PC-3 (cell line): ENCODE measurements at regions not wholly inside any gene's neighbourhood (a gene's known extent, or its start where the extent isn't known, plus 50 kb on each side); places are given as distances from the start of the nearest gene placed in this dataset.

Experiments used
- ATAC-seq: fragments of 200-7000 bp; cut with Tn5 transposase; 2 replicates; pipeline ENCODE4 v1.9.1; 2020; ENCODE audit warnings: mild to moderate bottlenecking, moderate library complexity
- BruUV-seq: library from RNA; stranded (reverse); fragments of 400-500 nt; replicated peaks from 2 replicates; lab custom pipeline; 2021; lab: Mats Ljungman, UMichigan
- CTCF ChIA-PET: fragments of 300-600 bp; sonication (Branson Sonifier 250); formaldehyde crosslinking; loops from one replicate; lab custom pipeline; 2022; ENCODE audit warnings: antibody characterized with exemption; lab: Charles Lee
- POLR2A ChIA-PET: fragments of 300-600 bp; sonication (Branson Sonifier 250); formaldehyde crosslinking; loops from one replicate; lab custom pipeline; 2022; ENCODE audit warnings: antibody characterized with exemption; ENCODE audit not compliant: unreplicated experiment; lab: Charles Lee
- DNase-seq: peaks from one replicate; pipeline ENCODE4 v3.0.0-alpha.2; 2015
- H2AFZ ChIP-seq: fragments of 300-600 bp; sonication (generic); 2 replicates; pipeline ENCODE4 v1.6.0; 2016; ENCODE audit warnings: antibody characterized with exemption, low read length
- H3F3A ChIP-seq: fragments of 300-600 bp; sonication (generic); one replicate; pipeline ENCODE4 v1.6.0; 2017; ENCODE audit warnings: antibody characterized with exemption, low read length, control low read depth, mild to moderate bottlenecking; ENCODE audit not compliant: unreplicated experiment
- H3K27ac ChIP-seq: fragments of 300-600 bp; sonication (generic); 2 replicates; pipeline ENCODE4 v1.5.1; 2016; ENCODE audit warnings: mild to moderate bottlenecking, low read length
- H3K27me3 ChIP-seq: fragments of 300-600 bp; sonication (generic); 2 replicates; pipeline ENCODE4 v1.6.1; 2016; ENCODE audit warnings: low read length, mixed read lengths
- H3K36me3 ChIP-seq: fragments of 300-600 bp; sonication (generic); 2 replicates; pipeline ENCODE4 v1.6.1; 2016; ENCODE audit warnings: low read depth, mixed run types, low read length, mixed read lengths
- H3K4me1 ChIP-seq: fragments of 300-600 bp; sonication (generic); 2 replicates; pipeline ENCODE4 v1.5.1; 2016; ENCODE audit warnings: low read length; ENCODE audit not compliant: insufficient read depth
- H3K4me2 ChIP-seq: fragments of 300-600 bp; sonication (generic); 2 replicates; pipeline ENCODE4 v1.6.0; 2016; ENCODE audit warnings: low read length
- H3K4me3 ChIP-seq: fragments of 300-600 bp; sonication (generic); 2 replicates; pipeline ENCODE4 v1.5.1; 2016; ENCODE audit warnings: mild to moderate bottlenecking, low read length, mixed read lengths
- H3K79me2 ChIP-seq: fragments of 300-600 bp; sonication (generic); 2 replicates; pipeline ENCODE4 v1.6.1; 2017; ENCODE audit warnings: low read length, mixed read lengths
- H3K9ac ChIP-seq: fragments of 300-600 bp; sonication (generic); 2 replicates; pipeline ENCODE4 v1.6.0; 2016; ENCODE audit warnings: mild to moderate bottlenecking, low read length
- H3K9me2 ChIP-seq: fragments of 300-600 bp; sonication (generic); replicated peaks from 2 replicates; pipeline ENCODE4 v1.6.1; 2016; ENCODE audit warnings: mixed run types, low read length, mixed read lengths
- H3K9me3 ChIP-seq: fragments of 300-600 bp; sonication (generic); 2 replicates; pipeline ENCODE4 v1.6.1; 2016; ENCODE audit warnings: low read length, mixed read lengths
- H4K20me1 ChIP-seq: fragments of 300-600 bp; sonication (generic); 2 replicates; pipeline ENCODE4 v1.6.1; 2016; ENCODE audit warnings: low read length, mixed read lengths
- CTCF ChIP-seq: fragments of 300-600 bp; sonication (generic); conservative IDR thresholded peaks from 2 replicates; pipeline ENCODE4 v1.5.1; 2017; ENCODE audit warnings: antibody characterized with exemption, low read depth, mild to moderate bottlenecking, low read length
- EZH2 ChIP-seq: fragments of 300-600 bp; sonication (generic); IDR thresholded peaks from one replicate; pipeline ENCODE4 v1.6.1; 2017; ENCODE audit warnings: antibody characterized with exemption, mild to moderate bottlenecking, low read length; ENCODE audit not compliant: unreplicated experiment
- EZH2phosphoT487 ChIP-seq: fragments of 300-600 bp; sonication (generic); IDR thresholded peaks from 2 replicates; pipeline ENCODE4 v1.6.1; 2018; ENCODE audit warnings: mild to moderate bottlenecking, antibody characterized with exemption, low read length, borderline replicate concordance
- intact Hi-C: fragments of 100-400 bp; cut with micrococcal nuclease; formaldehyde crosslinking; loops from 2 replicates; pipeline ENCODE4 v1.9.0; 2023

- H3K9me3 ChIP-seq = no peaks in the 10 kb centered on the region
- H2AFZ ChIP-seq = no peak overlapping the region
- no peaks in the 10 kb centered on the region for H4K20me1 ChIP-seq
- H3K27me3 ChIP-seq = peaks cover 47% of the 10 kb centered on the region
- H3K4me1 ChIP-seq = no peaks in the 10 kb centered on the region
- ChIA-PET CTCF (no interaction called here), POLR2A (no interaction called here)
- no peaks in the 10 kb centered on the region for H3F3A ChIP-seq
- TF ChIP-seq CTCF = no peak
- H3K9ac ChIP-seq = no peak overlapping the region
- ATAC-seq (no peak), DNase-seq (no peak)
- H3K27ac ChIP-seq = no peak overlapping the region
- no peak overlapping the region for H3K4me2 ChIP-seq
- H3K4me3 ChIP-seq = no peak overlapping the region
- intact Hi-C loops = loop anchor here (10.0 kb wide), 1 partner anchor 96 kb away; no protein-coding TSS in a partner anchor
- no peaks in the 10 kb centered on the region for H3K36me3 ChIP-seq
- BruUV-seq = no TSS peak
- no peaks in the 10 kb centered on the region for H3K79me2 ChIP-seq
- H3K9me2 ChIP-seq = no peaks in the 10 kb centered on the region
These were observed 340.4 kb downstream of the NKX6-1 start for GRCh38 chr4:84158670-84159069.

GRCh38 chr4:84151574-84151973 lies 347.5 kb downstream of the NKX6-1 start:
- no peaks in the 10 kb centered on the region for H3K9me2 ChIP-seq
- DNase-seq (peak; percentile 44), ATAC-seq (peak; percentile 61; the same call in 1 of the 2 replicates)
- ChIA-PET POLR2A (no interaction called here), CTCF (no interaction called here)
- no TSS peak for BruUV-seq
- no peak overlapping the region for H2AFZ ChIP-seq
- H3K27ac ChIP-seq = no peak overlapping the region
- H3F3A ChIP-seq = no peaks in the 10 kb centered on the region
- no peaks in the 10 kb centered on the region for H3K79me2 ChIP-seq
- intact Hi-C loops = loop anchor here (2.0 to 10.0 kb wide), 2 partner anchors 103 to 353 kb away; no protein-coding TSS in a partner anchor
- H3K4me1 ChIP-seq = no peaks in the 10 kb centered on the region
- no peak overlapping the region for H3K9ac ChIP-seq
- TF ChIP-seq CTCF = peak; percentile 50
- TF ChIP-seq EZH2 = no peak
- H4K20me1 ChIP-seq = no peaks in the 10 kb centered on the region
- no peaks in the 10 kb centered on the region for H3K36me3 ChIP-seq
- H3K9me3 ChIP-seq = no peaks in the 10 kb centered on the region
- H3K4me3 ChIP-seq = no peak overlapping the region
- no peak overlapping the region for H3K4me2 ChIP-seq
- no peaks in the 10 kb centered on the region for H3K27me3 ChIP-seq

- Histone ChIP-seq H2AFZ (no peak overlapping the region), H4K20me1 (no peaks in the 10 kb centered on the region), H3K9ac (no peak overlapping the region), H3K27ac (no peak overlapping the region), H3K4me2 (no peak overlapping the region), H3K9me3 (no peaks in the 10 kb centered on the region), H3K27me3 (no peaks in the 10 kb centered on the region), H3K4me1 (no peaks in the 10 kb centered on the region), H3K79me2 (no peaks in the 10 kb centered on the region), H3K9me2 (no peaks in the 10 kb centered on the region), H3F3A (no peaks in the 10 kb centered on the region), H3K36me3 (no peaks in the 10 kb centered on the region), H3K4me3 (no peak overlapping the region)
- TF ChIP-seq EZH2phosphoT487 = no peak
- no peak for TF ChIP-seq EZH2
- no peak for TF ChIP-seq CTCF
- DNase-seq (no peak), ATAC-seq (no peak)
- CTCF ChIA-PET = no interaction called here
- intact Hi-C loops = loop anchor here (2.0 to 10.0 kb wide), 2 partner anchors 105 to 355 kb away; no protein-coding TSS in a partner anchor
- no TSS peak for BruUV-seq
- POLR2A ChIA-PET = no interaction called here
These were observed 348.9 kb downstream of the NKX6-1 start for GRCh38 chr4:84150177-84150576.
